Neural crest cell (in vitro differentiated cells): ENCODE measurements at regions not wholly inside any gene's neighbourhood (a gene's known extent, or its start where the extent isn't known, plus 50 kb on each side); places are given as distances from the start of the nearest gene placed in this dataset.

Source experiments
- DNase-seq: peaks from one replicate; pipeline ENCODE4 v3.0.0; 2021; ENCODE audit warnings: low read depth, mixed read lengths, low spot score
- H3K27ac Mint-ChIP-seq: one replicate; pipeline ENCODE4 v1.8.0; 2021; ENCODE audit warnings: mild to moderate bottlenecking, mixed read lengths; ENCODE audit not compliant: unreplicated experiment
- H3K27me3 Mint-ChIP-seq: 2 replicates; pipeline ENCODE4 v1.8.0; 2021; ENCODE audit warnings: low read depth, mild to moderate bottlenecking, mixed read lengths
- H3K36me3 Mint-ChIP-seq: 2 replicates; pipeline ENCODE4 v1.8.0; 2021; ENCODE audit warnings: low read depth, mild to moderate bottlenecking, mixed read lengths
- H3K4me1 Mint-ChIP-seq: 2 replicates; pipeline ENCODE4 v1.8.0; 2021; ENCODE audit warnings: mixed read lengths
- H3K4me3 Mint-ChIP-seq: one replicate; pipeline ENCODE4 v1.8.0; 2021; ENCODE audit warnings: mild to moderate bottlenecking, mixed read lengths
- H3K9me3 Mint-ChIP-seq: 2 replicates; pipeline ENCODE4 v1.8.0; 2021; ENCODE audit warnings: mixed read lengths
- TF ChIP-seq, protein P1 (sequence below): fragments of 200-600 bp; sonication (generic); conservative IDR thresholded peaks from 2 replicates; pipeline ENCODE4 v1.5.0; 2021; ENCODE audit warnings: antibody characterized with exemption, mild to moderate bottlenecking

DNA sequence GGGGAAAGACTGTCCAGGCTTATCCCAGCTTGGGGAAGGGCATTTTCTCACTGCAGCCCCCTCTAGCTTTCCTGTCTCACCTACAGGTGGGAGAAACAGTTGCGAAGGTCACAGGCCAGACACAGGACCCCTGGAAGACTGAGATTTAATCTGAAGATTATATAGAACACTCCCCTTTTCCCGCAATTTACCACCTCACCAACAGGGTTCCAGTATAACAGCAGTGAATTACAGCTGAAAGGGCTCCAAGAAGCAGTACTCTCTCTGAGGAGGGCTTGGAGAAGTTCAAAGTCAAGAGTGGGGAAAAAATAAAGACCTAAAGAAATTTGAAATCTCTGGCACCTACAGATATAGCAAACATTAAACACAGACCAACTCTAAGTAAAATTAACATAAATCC is 111.9 kb downstream of the ANKRD60 start:
- TF ChIP-seq, protein P1, sequence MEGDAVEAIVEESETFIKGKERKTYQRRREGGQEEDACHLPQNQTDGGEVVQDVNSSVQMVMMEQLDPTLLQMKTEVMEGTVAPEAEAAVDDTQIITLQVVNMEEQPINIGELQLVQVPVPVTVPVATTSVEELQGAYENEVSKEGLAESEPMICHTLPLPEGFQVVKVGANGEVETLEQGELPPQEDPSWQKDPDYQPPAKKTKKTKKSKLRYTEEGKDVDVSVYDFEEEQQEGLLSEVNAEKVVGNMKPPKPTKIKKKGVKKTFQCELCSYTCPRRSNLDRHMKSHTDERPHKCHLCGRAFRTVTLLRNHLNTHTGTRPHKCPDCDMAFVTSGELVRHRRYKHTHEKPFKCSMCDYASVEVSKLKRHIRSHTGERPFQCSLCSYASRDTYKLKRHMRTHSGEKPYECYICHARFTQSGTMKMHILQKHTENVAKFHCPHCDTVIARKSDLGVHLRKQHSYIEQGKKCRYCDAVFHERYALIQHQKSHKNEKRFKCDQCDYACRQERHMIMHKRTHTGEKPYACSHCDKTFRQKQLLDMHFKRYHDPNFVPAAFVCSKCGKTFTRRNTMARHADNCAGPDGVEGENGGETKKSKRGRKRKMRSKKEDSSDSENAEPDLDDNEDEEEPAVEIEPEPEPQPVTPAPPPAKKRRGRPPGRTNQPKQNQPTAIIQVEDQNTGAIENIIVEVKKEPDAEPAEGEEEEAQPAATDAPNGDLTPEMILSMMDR, result no peak
- peaks cover 28% of the 10 kb centered on the region for H3K9me3 Mint-ChIP-seq
- H3K27ac Mint-ChIP-seq, result no peak overlapping the region
- peaks cover 2% of the 10 kb centered on the region for H3K4me1 Mint-ChIP-seq
- no peak for DNase-seq
- no peak overlapping the region for H3K4me3 Mint-ChIP-seq
- H3K27me3 Mint-ChIP-seq, result no peaks in the 10 kb centered on the region
- peaks cover 14% of the 10 kb centered on the region for H3K36me3 Mint-ChIP-seq

- TF ChIP-seq, protein P1, result no peak
- no peak for DNase-seq
- Mint-ChIP-seq H3K27ac (no peak overlapping the region), H3K27me3 (no peaks in the 10 kb centered on the region), H3K36me3 (peaks cover 14% of the 10 kb centered on the region), H3K9me3 (peaks cover 14% of the 10 kb centered on the region), H3K4me3 (no peak overlapping the region), H3K4me1 (peaks cover 7% of the 10 kb centered on the region)
Measured at GRCh38 chr20:58113716-58114115, 114.7 kb downstream of the ANKRD60 start.

DNA sequence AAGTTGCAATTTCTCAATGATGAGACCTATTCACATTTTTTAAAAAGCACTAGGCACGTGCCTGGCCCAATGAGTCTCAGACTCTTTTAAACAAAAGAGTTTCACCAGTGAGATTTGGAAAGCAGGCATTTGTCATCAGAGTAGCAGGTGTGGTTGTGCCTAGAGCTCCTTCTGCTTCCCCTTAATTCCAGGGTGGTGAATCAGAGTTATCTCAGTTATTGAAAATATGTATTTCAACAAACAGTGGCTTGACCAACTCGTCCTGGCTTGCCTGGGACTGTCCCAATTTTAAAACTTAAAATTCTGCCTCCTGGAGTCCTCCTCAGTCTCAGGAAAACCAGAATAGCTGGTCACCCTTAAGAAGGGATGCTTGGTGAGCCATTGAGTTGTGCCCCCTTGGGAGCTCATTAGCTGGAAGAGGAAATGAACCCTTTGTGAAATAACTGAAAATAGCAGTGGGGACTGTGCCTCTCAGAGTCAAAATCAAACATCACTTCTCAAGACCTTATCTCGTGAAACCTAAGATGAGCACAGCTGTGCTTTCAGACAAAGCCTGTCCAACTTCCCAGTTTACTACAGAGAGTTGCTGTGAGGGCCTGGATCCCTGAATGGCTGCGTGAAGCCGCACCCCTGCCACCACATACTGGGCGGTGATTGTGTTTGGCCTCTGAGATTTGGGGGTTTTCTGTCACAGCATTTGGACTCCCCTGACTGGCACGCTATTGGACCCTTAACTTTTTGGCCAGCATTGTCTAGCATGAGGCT is 116.3 kb downstream of the ANKRD60 start:
- TF ChIP-seq, protein P1, result no peak

DNA sequence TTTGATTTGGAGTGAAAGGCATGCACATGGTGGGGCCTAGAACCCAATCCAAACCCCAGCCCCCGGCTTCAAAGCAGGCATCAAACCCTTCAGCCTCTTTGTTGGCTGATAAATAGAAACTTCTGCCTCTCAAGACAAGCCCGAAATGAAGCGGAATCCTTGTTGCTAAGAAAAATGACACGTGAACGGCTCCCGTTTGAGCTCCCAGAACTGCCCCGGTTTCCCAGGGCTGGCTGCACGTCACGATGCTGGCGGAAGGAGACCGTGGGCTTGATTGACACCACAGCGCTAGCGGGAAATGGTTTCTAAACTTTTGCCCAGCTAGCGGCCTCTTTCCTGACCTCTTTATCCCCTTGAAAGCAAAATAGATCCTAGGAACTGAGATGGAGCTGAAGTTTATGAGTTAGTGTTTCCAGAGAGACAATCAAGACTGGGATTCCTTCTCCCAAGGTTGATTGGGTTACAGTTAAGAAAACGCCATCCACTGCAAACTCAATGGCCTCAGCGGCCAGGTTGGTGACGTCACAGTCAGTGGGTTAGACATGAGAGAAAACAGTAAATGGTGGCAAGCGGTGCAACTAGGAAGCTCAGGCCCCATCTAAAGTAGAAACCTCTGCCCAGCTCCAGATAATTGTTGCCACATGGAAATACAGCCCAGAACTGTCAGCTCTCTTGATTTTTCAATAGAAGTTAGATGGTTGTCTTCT is 117.0 kb downstream of the ANKRD60 start:
- Mint-ChIP-seq H3K4me1 (peaks cover 7% of the 10 kb centered on the region), H3K4me3 (no peak overlapping the region), H3K9me3 (no peaks in the 10 kb centered on the region), H3K27me3 (no peaks in the 10 kb centered on the region), H3K36me3 (no peaks in the 10 kb centered on the region), H3K27ac (peak overlapping the region; percentile 52)
- TF ChIP-seq, protein P1, result no peak
- DNase-seq, result no peak

More for the DNA sequence above, 116.3 kb downstream of the ANKRD60 start:
- Mint-ChIP-seq H3K27ac (no peak overlapping the region), H3K9me3 (peaks cover 5% of the 10 kb centered on the region), H3K4me3 (no peak overlapping the region), H3K27me3 (no peaks in the 10 kb centered on the region), H3K36me3 (peaks cover 5% of the 10 kb centered on the region), H3K4me1 (peaks cover 7% of the 10 kb centered on the region)
- no peak for DNase-seq

DNA sequence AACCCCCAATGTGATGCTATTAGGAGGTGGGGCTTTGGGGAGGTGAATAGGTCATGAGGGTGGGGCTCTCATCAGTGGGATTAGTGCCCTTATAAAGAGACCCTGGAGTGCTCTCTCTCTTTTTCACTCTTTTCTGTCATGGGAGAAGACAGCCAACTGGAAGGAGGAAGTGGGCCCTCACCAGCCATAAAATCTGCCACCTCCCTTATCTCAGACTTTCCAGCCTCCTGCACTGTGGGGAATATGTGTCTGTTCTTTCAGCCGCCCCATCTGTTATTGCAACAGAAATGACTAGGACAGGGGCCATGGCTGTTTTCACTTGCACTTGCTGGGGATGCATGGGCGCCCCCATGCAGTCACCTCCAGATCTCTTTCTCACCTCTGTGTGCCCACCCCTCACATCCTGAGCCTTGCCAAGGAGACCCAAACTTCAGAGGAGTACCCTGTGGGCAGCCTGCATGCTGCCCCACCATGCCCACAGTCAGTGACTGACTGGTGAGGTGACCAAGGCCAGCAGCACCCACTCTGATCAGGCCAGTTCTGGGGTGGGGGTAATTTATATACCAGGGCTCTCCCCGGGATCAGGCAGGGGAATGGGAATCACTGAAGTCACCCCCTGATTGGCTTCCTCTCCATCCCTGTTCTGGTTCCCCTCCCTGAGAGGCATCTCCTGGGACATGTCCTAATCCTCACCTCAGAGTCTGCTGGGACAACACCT is 118.4 kb downstream of the ANKRD60 start:
- TF ChIP-seq, protein P1, result no peak
- no peak for DNase-seq
- no peak overlapping the region for H3K4me3 Mint-ChIP-seq
- H3K27me3 Mint-ChIP-seq, result no peaks in the 10 kb centered on the region
- no peaks in the 10 kb centered on the region for H3K9me3 Mint-ChIP-seq
- H3K4me1 Mint-ChIP-seq, result peaks cover 7% of the 10 kb centered on the region
- no peak overlapping the region for H3K27ac Mint-ChIP-seq
- no peaks in the 10 kb centered on the region for H3K36me3 Mint-ChIP-seq
